Gastroesophageal sphincter (tissue), 3 donors: ENCODE measurements at regions not wholly inside any gene's neighbourhood (a gene's known extent, or its start where the extent isn't known, plus 50 kb on each side); places are given as distances from the start of the nearest gene placed in this dataset.

Source experiments
- EP300 ChIP-seq: sonication (generic); formaldehyde crosslinking; IDR thresholded peaks from one replicate; pipeline ENCODE4 v1.6.1; 2017; ENCODE audit warnings: antibody characterized with exemption, mild to moderate bottlenecking
- POLR2A ChIP-seq, 2 donors: fragments of 450-650 bp; IDR thresholded peaks; one replicate each; pipeline ENCODE4 v1.6.1; 2017; ENCODE audit warnings: antibody characterized with exemption in 2 of 2, mild to moderate bottlenecking in 2 of 2, moderate library complexity in 1 of 2
- TF ChIP-seq, protein P1 (sequence below), 4 experiments: fragments of 200-600 bp in 2 of 4; fragments of 450-650 bp in 2 of 4; sonication (generic) in 1 of 4; IDR thresholded peaks; one replicate each; pipeline ENCODE4 v1.5.1; 2017 to 2019; ENCODE audit warnings: antibody characterized with exemption in 4 of 4, mild to moderate bottlenecking in 2 of 4, moderate library complexity in 2 of 4

DNA sequence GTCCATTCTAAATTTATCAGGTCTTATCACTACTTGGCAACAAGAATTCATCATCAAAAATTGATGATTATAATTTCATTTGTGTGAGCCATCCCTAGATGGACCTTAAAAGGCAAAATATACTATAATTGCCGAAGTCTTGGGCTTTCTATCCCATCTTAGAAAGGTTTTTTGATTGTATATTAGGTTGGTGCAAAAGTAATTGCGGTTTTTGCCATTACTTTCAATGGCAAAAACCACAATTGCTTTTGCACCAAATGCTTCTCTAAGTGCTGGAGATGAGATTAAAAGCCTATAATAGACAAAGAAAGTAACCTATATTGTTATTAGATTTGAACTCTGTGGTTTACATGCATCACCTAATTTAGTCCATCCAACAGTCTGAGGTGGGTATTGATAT lies 612.9 kb downstream of the ZNF385D start:
- TF ChIP-seq, protein P1, sequence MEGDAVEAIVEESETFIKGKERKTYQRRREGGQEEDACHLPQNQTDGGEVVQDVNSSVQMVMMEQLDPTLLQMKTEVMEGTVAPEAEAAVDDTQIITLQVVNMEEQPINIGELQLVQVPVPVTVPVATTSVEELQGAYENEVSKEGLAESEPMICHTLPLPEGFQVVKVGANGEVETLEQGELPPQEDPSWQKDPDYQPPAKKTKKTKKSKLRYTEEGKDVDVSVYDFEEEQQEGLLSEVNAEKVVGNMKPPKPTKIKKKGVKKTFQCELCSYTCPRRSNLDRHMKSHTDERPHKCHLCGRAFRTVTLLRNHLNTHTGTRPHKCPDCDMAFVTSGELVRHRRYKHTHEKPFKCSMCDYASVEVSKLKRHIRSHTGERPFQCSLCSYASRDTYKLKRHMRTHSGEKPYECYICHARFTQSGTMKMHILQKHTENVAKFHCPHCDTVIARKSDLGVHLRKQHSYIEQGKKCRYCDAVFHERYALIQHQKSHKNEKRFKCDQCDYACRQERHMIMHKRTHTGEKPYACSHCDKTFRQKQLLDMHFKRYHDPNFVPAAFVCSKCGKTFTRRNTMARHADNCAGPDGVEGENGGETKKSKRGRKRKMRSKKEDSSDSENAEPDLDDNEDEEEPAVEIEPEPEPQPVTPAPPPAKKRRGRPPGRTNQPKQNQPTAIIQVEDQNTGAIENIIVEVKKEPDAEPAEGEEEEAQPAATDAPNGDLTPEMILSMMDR (IDR thresholded peaks at IDR 0.05): no peak
- TF ChIP-seq POLR2A (IDR thresholded peaks at IDR 0.05) (no peak), EP300 (no peak)
